HEK293 (cell line): ENCODE measurements at regions not wholly inside any gene's neighbourhood (a gene's known extent, or its start where the extent isn't known, plus 50 kb on each side); places are given as distances from the start of the nearest gene placed in this dataset.

Source experiments
- CTCF ChIA-PET: fragments of 350-600 bp; formaldehyde crosslinking; extraction: SDS; loops from one replicate; lab custom pipeline; 2021; ENCODE audit warnings: antibody characterized with exemption; lab: Yijun Ruan, JAX
- POLR2A ChIA-PET: fragments of 300-600 bp; formaldehyde crosslinking; extraction: SDS; loops from one replicate; lab custom pipeline; 2020; ENCODE audit warnings: antibody characterized with exemption, inconsistent platforms; lab: Yijun Ruan, JAX
- H3K27ac ChIP-seq: fragments of 200-500 bp; sonication (Bioruptor generic); 2 replicates; pipeline ENCODE4 v1.5.1; 2014; ENCODE audit warnings: low read depth, low read length, control low read depth, inconsistent platforms; ENCODE audit errors: extremely low read depth
- H3K36me3 ChIP-seq, 2 experiments: fragments of 200-500 bp in 1 of 2; sonication (Bioruptor generic) in 1 of 2; 1 replicate in 1 of 2; 2 replicates in 1 of 2; pipeline ENCODE4 v1.5.1; 2014 to 2017; ENCODE audit warnings: inconsistent platforms in 2 of 2, low read length in 2 of 2; ENCODE audit not compliant: control insufficient read depth in 2 of 2, insufficient read depth in 1 of 2
- H3K4me1 ChIP-seq: fragments of 200-500 bp; sonication (Bioruptor generic); 2 replicates; pipeline ENCODE4 v1.5.1; 2014; ENCODE audit warnings: mild to moderate bottlenecking, low read length, inconsistent platforms; ENCODE audit not compliant: control insufficient read depth, insufficient read depth
- H3K4me3 ChIP-seq: 2 replicates; pipeline ENCODE4 v1.5.1; 2011; ENCODE audit warnings: low read depth, mild to moderate bottlenecking, control low read depth, low read length, moderate library complexity
- H3K9me3 ChIP-seq: fragments of 200-500 bp; sonication (Bioruptor generic); 2 replicates; pipeline ENCODE4 v1.5.1; 2014; ENCODE audit warnings: low read depth, low read length, inconsistent platforms; ENCODE audit not compliant: control insufficient read depth, insufficient read depth
- EGR2 ChIP-seq: fragments of 450-650 bp; formaldehyde crosslinking; IDR thresholded peaks from 2 replicates; pipeline ENCODE4 v1.5.1; 2016; ENCODE audit warnings: low read depth, missing biosample characterization, missing genetic modification characterization
- IKZF3 ChIP-seq: fragments of 450-650 bp; IDR thresholded peaks from 2 replicates; pipeline ENCODE4 v1.5.0; 2018; ENCODE audit warnings: missing biosample characterization, mild to moderate bottlenecking, missing genetic modification characterization, moderate library complexity
- MZF1 ChIP-seq: fragments of 450-650 bp; formaldehyde crosslinking; IDR thresholded peaks from 2 replicates; pipeline ENCODE4 v1.5.1; 2017; ENCODE audit warnings: missing biosample characterization, missing genetic modification characterization, borderline replicate concordance
- OVOL3 ChIP-seq: fragments of 450-650 bp; formaldehyde crosslinking; IDR thresholded peaks from 2 replicates; pipeline ENCODE4 v1.5.1; 2016; ENCODE audit warnings: missing biosample characterization, missing genetic modification characterization
- SCRT1 ChIP-seq: fragments of 450-650 bp; formaldehyde crosslinking; IDR thresholded peaks from 2 replicates; pipeline ENCODE4 v1.5.1; 2016; ENCODE audit warnings: missing biosample characterization, missing genetic modification characterization, borderline replicate concordance
- YY1 ChIP-seq: fragments of 450-650 bp; formaldehyde crosslinking; IDR thresholded peaks from 2 replicates; pipeline ENCODE4 v1.5.1; 2018; ENCODE audit warnings: missing biosample characterization, missing genetic modification characterization
- ZNF10 ChIP-seq: fragments of 450-650 bp; formaldehyde crosslinking; IDR thresholded peaks from 2 replicates; pipeline ENCODE4 v1.5.1; 2017; ENCODE audit warnings: missing biosample characterization, missing genetic modification characterization
- ZNF112 ChIP-seq: fragments of 450-650 bp; formaldehyde crosslinking; IDR thresholded peaks from 2 replicates; pipeline ENCODE4 v1.5.0; 2017; ENCODE audit warnings: missing biosample characterization, missing genetic modification characterization
- ZNF114 ChIP-seq: fragments of 450-650 bp; formaldehyde crosslinking; IDR thresholded peaks from 2 replicates; pipeline ENCODE4 v1.5.0; 2017; ENCODE audit warnings: missing biosample characterization, missing genetic modification characterization
- ZNF221 ChIP-seq: fragments of 450-650 bp; formaldehyde crosslinking; IDR thresholded peaks from 2 replicates; pipeline ENCODE4 v1.5.1; 2017; ENCODE audit warnings: missing biosample characterization, missing genetic modification characterization, borderline replicate concordance
- ZNF239 ChIP-seq: fragments of 450-650 bp; formaldehyde crosslinking; IDR thresholded peaks from 2 replicates; pipeline ENCODE4 v1.5.1; 2016; ENCODE audit warnings: missing biosample characterization, missing genetic modification characterization
- ZNF335 ChIP-seq: fragments of 450-650 bp; formaldehyde crosslinking; conservative IDR thresholded peaks from 2 replicates; pipeline ENCODE4 v1.5.1; 2016; ENCODE audit warnings: missing biosample characterization, missing genetic modification characterization
- ZNF366 ChIP-seq: fragments of 450-650 bp; formaldehyde crosslinking; conservative IDR thresholded peaks from 2 replicates; pipeline ENCODE4 v1.5.1; 2016; ENCODE audit warnings: missing biosample characterization, missing genetic modification characterization
- ZNF623 ChIP-seq: fragments of 450-650 bp; formaldehyde crosslinking; IDR thresholded peaks from 2 replicates; pipeline ENCODE4 v1.5.1; 2016; ENCODE audit warnings: missing biosample characterization, missing genetic modification characterization
- TF ChIP-seq, protein P1 (sequence below): fragments of 450-650 bp; formaldehyde crosslinking; IDR thresholded peaks from 2 replicates; pipeline ENCODE4; 2016; ENCODE audit warnings: missing biosample characterization, missing genetic modification characterization
- TF ChIP-seq, protein P2 (sequence below): fragments of 450-650 bp; formaldehyde crosslinking; IDR thresholded peaks from 2 replicates; pipeline ENCODE4 v1.5.1; 2016; ENCODE audit warnings: missing biosample characterization, missing genetic modification characterization
- TF ChIP-seq, protein P3 (sequence below): fragments of 450-650 bp; formaldehyde crosslinking; IDR thresholded peaks from 2 replicates; pipeline ENCODE4 v1.5.1; 2016; ENCODE audit warnings: missing biosample characterization, missing genetic modification characterization, borderline replicate concordance
- TF ChIP-seq, protein P4 (sequence below): fragments of 450-650 bp; formaldehyde crosslinking; IDR thresholded peaks from 2 replicates; pipeline ENCODE4 v1.5.1; 2017; ENCODE audit warnings: missing biosample characterization, missing genetic modification characterization
- TF ChIP-seq, protein P5 (sequence below): fragments of 450-650 bp; formaldehyde crosslinking; IDR thresholded peaks from 2 replicates; pipeline ENCODE4 v1.5.1; 2016; ENCODE audit warnings: missing biosample characterization, missing genetic modification characterization

DNA sequence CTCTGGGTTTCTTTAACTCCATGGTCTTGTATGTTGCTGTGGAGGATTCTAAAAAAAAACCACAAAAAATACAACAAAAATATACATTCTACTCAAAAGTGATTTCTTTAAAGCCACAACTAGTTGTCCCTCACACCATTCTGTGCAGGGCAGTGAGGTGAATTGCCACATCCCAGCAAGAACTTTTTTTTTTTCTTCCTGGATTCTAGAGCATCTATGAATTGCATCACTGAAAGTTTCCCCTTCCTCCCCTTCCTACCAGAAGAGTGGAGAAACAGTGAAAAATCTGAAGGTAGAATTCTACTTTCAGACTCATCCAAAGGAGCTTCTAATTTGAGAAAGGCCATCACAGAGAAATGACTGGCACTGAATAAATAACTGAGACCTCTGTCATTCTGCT is 395.3 kb downstream of the AEBP2 start:
- no peaks in the 10 kb centered on the region for H3K4me1 ChIP-seq
- no peak overlapping the region for H3K27ac ChIP-seq
- TF ChIP-seq IKZF3 (tag by site-specific recombination) (no peak), ZNF112 (tag by site-specific recombination) (no peak), ZNF623 (tag by site-specific recombination) (no peak), MZF1 (no peak), ZNF366 (tag by site-specific recombination) (no peak), ZNF10 (tag by site-specific recombination) (no peak), EGR2 (tag by site-specific recombination) (no peak), YY1 (tag by site-specific recombination) (no peak), ZNF239 (tag by site-specific recombination) (no peak)
- TF ChIP-seq, protein P1, sequence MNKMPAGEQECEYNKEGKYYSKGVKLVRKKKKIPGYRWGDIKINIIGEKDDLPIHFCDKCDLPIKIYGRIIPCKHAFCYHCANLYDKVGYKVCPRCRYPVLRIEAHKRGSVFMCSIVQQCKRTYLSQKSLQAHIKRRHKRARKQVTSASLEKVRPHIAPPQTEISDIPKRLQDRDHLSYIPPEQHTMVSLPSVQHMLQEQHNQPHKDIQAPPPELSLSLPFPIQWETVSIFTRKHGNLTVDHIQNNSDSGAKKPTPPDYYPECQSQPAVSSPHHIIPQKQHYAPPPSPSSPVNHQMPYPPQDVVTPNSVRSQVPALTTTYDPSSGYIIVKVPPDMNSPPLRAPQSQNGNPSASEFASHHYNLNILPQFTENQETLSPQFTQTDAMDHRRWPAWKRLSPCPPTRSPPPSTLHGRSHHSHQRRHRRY (tag by site-specific recombination): no peak
- TF ChIP-seq, protein P2, sequence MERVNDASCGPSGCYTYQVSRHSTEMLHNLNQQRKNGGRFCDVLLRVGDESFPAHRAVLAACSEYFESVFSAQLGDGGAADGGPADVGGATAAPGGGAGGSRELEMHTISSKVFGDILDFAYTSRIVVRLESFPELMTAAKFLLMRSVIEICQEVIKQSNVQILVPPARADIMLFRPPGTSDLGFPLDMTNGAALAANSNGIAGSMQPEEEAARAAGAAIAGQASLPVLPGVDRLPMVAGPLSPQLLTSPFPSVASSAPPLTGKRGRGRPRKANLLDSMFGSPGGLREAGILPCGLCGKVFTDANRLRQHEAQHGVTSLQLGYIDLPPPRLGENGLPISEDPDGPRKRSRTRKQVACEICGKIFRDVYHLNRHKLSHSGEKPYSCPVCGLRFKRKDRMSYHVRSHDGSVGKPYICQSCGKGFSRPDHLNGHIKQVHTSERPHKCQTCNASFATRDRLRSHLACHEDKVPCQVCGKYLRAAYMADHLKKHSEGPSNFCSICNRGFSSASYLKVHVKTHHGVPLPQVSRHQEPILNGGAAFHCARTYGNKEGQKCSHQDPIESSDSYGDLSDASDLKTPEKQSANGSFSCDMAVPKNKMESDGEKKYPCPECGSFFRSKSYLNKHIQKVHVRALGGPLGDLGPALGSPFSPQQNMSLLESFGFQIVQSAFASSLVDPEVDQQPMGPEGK (tag by site-specific recombination): no peak
- TF ChIP-seq, protein P3, sequence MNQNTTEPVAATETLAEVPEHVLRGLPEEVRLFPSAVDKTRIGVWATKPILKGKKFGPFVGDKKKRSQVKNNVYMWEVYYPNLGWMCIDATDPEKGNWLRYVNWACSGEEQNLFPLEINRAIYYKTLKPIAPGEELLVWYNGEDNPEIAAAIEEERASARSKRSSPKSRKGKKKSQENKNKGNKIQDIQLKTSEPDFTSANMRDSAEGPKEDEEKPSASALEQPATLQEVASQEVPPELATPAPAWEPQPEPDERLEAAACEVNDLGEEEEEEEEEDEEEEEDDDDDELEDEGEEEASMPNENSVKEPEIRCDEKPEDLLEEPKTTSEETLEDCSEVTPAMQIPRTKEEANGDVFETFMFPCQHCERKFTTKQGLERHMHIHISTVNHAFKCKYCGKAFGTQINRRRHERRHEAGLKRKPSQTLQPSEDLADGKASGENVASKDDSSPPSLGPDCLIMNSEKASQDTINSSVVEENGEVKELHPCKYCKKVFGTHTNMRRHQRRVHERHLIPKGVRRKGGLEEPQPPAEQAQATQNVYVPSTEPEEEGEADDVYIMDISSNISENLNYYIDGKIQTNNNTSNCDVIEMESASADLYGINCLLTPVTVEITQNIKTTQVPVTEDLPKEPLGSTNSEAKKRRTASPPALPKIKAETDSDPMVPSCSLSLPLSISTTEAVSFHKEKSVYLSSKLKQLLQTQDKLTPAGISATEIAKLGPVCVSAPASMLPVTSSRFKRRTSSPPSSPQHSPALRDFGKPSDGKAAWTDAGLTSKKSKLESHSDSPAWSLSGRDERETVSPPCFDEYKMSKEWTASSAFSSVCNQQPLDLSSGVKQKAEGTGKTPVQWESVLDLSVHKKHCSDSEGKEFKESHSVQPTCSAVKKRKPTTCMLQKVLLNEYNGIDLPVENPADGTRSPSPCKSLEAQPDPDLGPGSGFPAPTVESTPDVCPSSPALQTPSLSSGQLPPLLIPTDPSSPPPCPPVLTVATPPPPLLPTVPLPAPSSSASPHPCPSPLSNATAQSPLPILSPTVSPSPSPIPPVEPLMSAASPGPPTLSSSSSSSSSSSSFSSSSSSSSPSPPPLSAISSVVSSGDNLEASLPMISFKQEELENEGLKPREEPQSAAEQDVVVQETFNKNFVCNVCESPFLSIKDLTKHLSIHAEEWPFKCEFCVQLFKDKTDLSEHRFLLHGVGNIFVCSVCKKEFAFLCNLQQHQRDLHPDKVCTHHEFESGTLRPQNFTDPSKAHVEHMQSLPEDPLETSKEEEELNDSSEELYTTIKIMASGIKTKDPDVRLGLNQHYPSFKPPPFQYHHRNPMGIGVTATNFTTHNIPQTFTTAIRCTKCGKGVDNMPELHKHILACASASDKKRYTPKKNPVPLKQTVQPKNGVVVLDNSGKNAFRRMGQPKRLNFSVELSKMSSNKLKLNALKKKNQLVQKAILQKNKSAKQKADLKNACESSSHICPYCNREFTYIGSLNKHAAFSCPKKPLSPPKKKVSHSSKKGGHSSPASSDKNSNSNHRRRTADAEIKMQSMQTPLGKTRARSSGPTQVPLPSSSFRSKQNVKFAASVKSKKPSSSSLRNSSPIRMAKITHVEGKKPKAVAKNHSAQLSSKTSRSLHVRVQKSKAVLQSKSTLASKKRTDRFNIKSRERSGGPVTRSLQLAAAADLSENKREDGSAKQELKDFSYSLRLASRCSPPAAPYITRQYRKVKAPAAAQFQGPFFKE (tag by site-specific recombination): no peak
- TF ChIP-seq, protein P4, sequence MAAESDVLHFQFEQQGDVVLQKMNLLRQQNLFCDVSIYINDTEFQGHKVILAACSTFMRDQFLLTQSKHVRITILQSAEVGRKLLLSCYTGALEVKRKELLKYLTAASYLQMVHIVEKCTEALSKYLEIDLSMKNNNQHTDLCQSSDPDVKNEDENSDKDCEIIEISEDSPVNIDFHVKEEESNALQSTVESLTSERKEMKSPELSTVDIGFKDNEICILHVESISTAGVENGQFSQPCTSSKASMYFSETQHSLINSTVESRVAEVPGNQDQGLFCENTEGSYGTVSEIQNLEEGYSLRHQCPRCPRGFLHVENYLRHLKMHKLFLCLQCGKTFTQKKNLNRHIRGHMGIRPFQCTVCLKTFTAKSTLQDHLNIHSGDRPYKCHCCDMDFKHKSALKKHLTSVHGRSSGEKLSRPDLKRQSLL (tag by site-specific recombination): no peak
- POLR2A ChIA-PET: no interaction called here
- H3K4me3 ChIP-seq: no peak overlapping the region
- H3K36me3 ChIP-seq: no peaks in the 10 kb centered on the region
- CTCF ChIA-PET: interaction anchor here (0.7 kb wide), 1 partner anchor 96 kb away, joined by 4 read pairs; no protein-coding TSS in a partner anchor
- no peaks in the 10 kb centered on the region for H3K9me3 ChIP-seq

DNA sequence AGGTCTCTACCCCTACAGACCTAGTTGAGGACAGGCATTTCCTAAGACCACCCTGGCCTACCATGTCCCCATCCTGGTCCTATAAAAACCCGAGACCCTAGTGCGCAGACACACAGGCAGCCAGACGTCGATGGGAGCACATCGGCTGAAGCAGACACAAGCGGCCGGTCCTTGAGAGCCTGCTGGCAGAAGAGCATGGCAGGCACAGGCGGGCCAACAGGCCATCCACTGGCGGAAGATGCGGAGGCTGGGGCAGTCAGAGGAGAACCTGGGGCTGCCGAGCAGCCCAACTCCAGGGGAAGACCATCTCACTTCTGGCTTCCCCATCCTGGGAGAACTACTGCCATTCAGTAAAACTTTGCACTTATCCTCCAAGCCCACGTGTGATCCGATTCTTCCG is 396.8 kb downstream of the AEBP2 start:
- TF ChIP-seq, protein P5, sequence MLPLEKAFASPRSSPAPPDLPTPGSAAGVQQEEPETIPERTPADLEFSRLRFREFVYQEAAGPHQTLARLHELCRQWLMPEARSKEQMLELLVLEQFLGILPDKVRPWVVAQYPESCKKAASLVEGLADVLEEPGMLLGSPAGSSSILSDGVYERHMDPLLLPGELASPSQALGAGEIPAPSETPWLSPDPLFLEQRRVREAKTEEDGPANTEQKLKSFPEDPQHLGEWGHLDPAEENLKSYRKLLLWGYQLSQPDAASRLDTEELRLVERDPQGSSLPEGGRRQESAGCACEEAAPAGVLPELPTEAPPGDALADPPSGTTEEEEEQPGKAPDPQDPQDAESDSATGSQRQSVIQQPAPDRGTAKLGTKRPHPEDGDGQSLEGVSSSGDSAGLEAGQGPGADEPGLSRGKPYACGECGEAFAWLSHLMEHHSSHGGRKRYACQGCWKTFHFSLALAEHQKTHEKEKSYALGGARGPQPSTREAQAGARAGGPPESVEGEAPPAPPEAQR (tag by site-specific recombination): no peak
- TF ChIP-seq ZNF221 (tag by site-specific recombination): no peak
- TF ChIP-seq OVOL3 (tag by site-specific recombination): no peak
- TF ChIP-seq ZNF335 (tag by site-specific recombination): no peak
- TF ChIP-seq SCRT1 (tag by site-specific recombination): no peak
- no peak for TF ChIP-seq ZNF114 (tag by site-specific recombination)
- no peaks in the 10 kb centered on the region for H3K9me3 ChIP-seq
- ChIA-PET CTCF (no interaction called here), POLR2A (no interaction called here)
- H3K4me1 ChIP-seq: no peaks in the 10 kb centered on the region
- no peak overlapping the region for H3K4me3 ChIP-seq
- no peak overlapping the region for H3K27ac ChIP-seq
- H3K36me3 ChIP-seq: no peaks in the 10 kb centered on the region
